HEK293 (cell line): ENCODE measurements at regions not wholly inside any gene's neighbourhood (a gene's known extent, or its start where the extent isn't known, plus 50 kb on each side); places are given as distances from the start of the nearest gene placed in this dataset.

ENCODE experiments used
- CTCF ChIA-PET: fragments of 350-600 bp; formaldehyde crosslinking; extraction: SDS; loops from one replicate; lab custom pipeline; 2021; ENCODE audit warnings: antibody characterized with exemption; lab: Yijun Ruan, JAX
- POLR2A ChIA-PET: fragments of 300-600 bp; formaldehyde crosslinking; extraction: SDS; loops from one replicate; lab custom pipeline; 2020; ENCODE audit warnings: antibody characterized with exemption, inconsistent platforms; lab: Yijun Ruan, JAX
- H3K27ac ChIP-seq: fragments of 200-500 bp; sonication (Bioruptor generic); 2 replicates; pipeline ENCODE4 v1.5.1; 2014; ENCODE audit warnings: low read depth, low read length, control low read depth, inconsistent platforms; ENCODE audit errors: extremely low read depth
- H3K36me3 ChIP-seq, 2 experiments: fragments of 200-500 bp in 1 of 2; sonication (Bioruptor generic) in 1 of 2; 1 replicate in 1 of 2; 2 replicates in 1 of 2; pipeline ENCODE4 v1.5.1; 2014 to 2017; ENCODE audit warnings: inconsistent platforms in 2 of 2, low read length in 2 of 2; ENCODE audit not compliant: control insufficient read depth in 2 of 2, insufficient read depth in 1 of 2
- H3K4me1 ChIP-seq: fragments of 200-500 bp; sonication (Bioruptor generic); 2 replicates; pipeline ENCODE4 v1.5.1; 2014; ENCODE audit warnings: mild to moderate bottlenecking, low read length, inconsistent platforms; ENCODE audit not compliant: control insufficient read depth, insufficient read depth
- H3K4me3 ChIP-seq: 2 replicates; pipeline ENCODE4 v1.5.1; 2011; ENCODE audit warnings: low read depth, mild to moderate bottlenecking, control low read depth, low read length, moderate library complexity
- H3K9me3 ChIP-seq: fragments of 200-500 bp; sonication (Bioruptor generic); 2 replicates; pipeline ENCODE4 v1.5.1; 2014; ENCODE audit warnings: low read depth, low read length, inconsistent platforms; ENCODE audit not compliant: control insufficient read depth, insufficient read depth
- AEBP2 ChIP-seq: fragments of 450-650 bp; formaldehyde crosslinking; IDR thresholded peaks from 2 replicates; pipeline ENCODE4 v1.5.1; 2016; ENCODE audit warnings: missing biosample characterization, missing genetic modification characterization, borderline replicate concordance
- FEZF1 ChIP-seq: fragments of 450-650 bp; formaldehyde crosslinking; IDR thresholded peaks from 2 replicates; pipeline ENCODE4 v1.5.1; 2016; ENCODE audit warnings: missing biosample characterization, missing genetic modification characterization
- HOXC10 ChIP-seq: sonication (generic); formaldehyde crosslinking; IDR thresholded peaks from 2 replicates; pipeline ENCODE4 v1.8.1; 2023; ENCODE audit warnings: mild to moderate bottlenecking, missing genetic modification reagents
- INSM2 ChIP-seq: fragments of 450-650 bp; formaldehyde crosslinking; IDR thresholded peaks from 2 replicates; pipeline ENCODE4 v1.5.1; 2016; ENCODE audit warnings: missing biosample characterization, missing genetic modification characterization
- KLF7 ChIP-seq: fragments of 450-650 bp; formaldehyde crosslinking; IDR thresholded peaks from 2 replicates; pipeline ENCODE4 v1.5.1; 2016; ENCODE audit warnings: missing biosample characterization, missing genetic modification characterization, borderline replicate concordance
- PRDM6 ChIP-seq: fragments of 450-650 bp; formaldehyde crosslinking; IDR thresholded peaks from 2 replicates; pipeline ENCODE4 v1.5.1; 2017; ENCODE audit warnings: missing biosample characterization, missing genetic modification characterization
- REPIN1 ChIP-seq: fragments of 450-650 bp; formaldehyde crosslinking; IDR thresholded peaks from 2 replicates; pipeline ENCODE4 v1.5.1; 2017; ENCODE audit warnings: missing biosample characterization, missing genetic modification characterization, low read depth
- REST ChIP-seq: fragments of 450-650 bp; formaldehyde crosslinking; IDR thresholded peaks from 2 replicates; pipeline ENCODE4 v1.5.1; 2016; ENCODE audit warnings: missing biosample characterization, missing genetic modification characterization
- SCRT2 ChIP-seq: fragments of 450-650 bp; formaldehyde crosslinking; IDR thresholded peaks from 2 replicates; pipeline ENCODE4 v1.5.1; 2016; ENCODE audit warnings: missing biosample characterization, missing genetic modification characterization
- ZNF133 ChIP-seq: fragments of 450-650 bp; formaldehyde crosslinking; IDR thresholded peaks from 2 replicates; pipeline ENCODE4 v1.5.1; 2016; ENCODE audit warnings: missing biosample characterization, missing genetic modification characterization
- ZNF138 ChIP-seq: fragments of 450-650 bp; formaldehyde crosslinking; IDR thresholded peaks from 2 replicates; pipeline ENCODE4 v1.5.1; 2016; ENCODE audit warnings: missing biosample characterization, missing genetic modification characterization, borderline replicate concordance
- ZNF148 ChIP-seq: fragments of 450-650 bp; formaldehyde crosslinking; IDR thresholded peaks from 2 replicates; pipeline ENCODE4 v1.5.0; 2017; ENCODE audit warnings: missing biosample characterization, missing genetic modification characterization, borderline replicate concordance
- ZNF18 ChIP-seq: fragments of 450-650 bp; formaldehyde crosslinking; IDR thresholded peaks from 2 replicates; pipeline ENCODE4 v1.5.1; 2016; ENCODE audit warnings: missing biosample characterization, missing genetic modification characterization
- ZNF184 ChIP-seq: fragments of 450-650 bp; IDR thresholded peaks from 2 replicates; pipeline ENCODE4 v1.5.1; 2018; ENCODE audit warnings: missing biosample characterization, mild to moderate bottlenecking, missing genetic modification characterization
- ZNF354C ChIP-seq: fragments of 450-650 bp; formaldehyde crosslinking; IDR thresholded peaks from 2 replicates; pipeline ENCODE4 v1.5.1; 2016; ENCODE audit warnings: missing biosample characterization, missing genetic modification characterization, low read depth, borderline replicate concordance
- ZNF513 ChIP-seq: fragments of 450-650 bp; IDR thresholded peaks from 2 replicates; pipeline ENCODE4 v1.5.1; 2018; ENCODE audit warnings: missing biosample characterization, missing genetic modification characterization
- ZNF555 ChIP-seq: fragments of 450-650 bp; formaldehyde crosslinking; conservative IDR thresholded peaks from 2 replicates; pipeline ENCODE4 v1.5.1; 2017; ENCODE audit warnings: missing biosample characterization, mild to moderate bottlenecking, missing genetic modification characterization, inconsistent platforms
- ZNF561 ChIP-seq: fragments of 450-650 bp; IDR thresholded peaks from 2 replicates; pipeline ENCODE4 v1.5.1; 2018; ENCODE audit warnings: missing biosample characterization, missing genetic modification characterization, borderline replicate concordance
- ZNF571 ChIP-seq: fragments of 450-650 bp; formaldehyde crosslinking; IDR thresholded peaks from 2 replicates; pipeline ENCODE4 v1.5.0; 2017; ENCODE audit warnings: missing biosample characterization, missing genetic modification characterization
- ZNF777 ChIP-seq: fragments of 450-650 bp; formaldehyde crosslinking; IDR thresholded peaks from 2 replicates; pipeline ENCODE4 v1.5.1; 2017; ENCODE audit warnings: missing biosample characterization, missing genetic modification characterization, borderline replicate concordance

GRCh38 chr1:187491082-187491720 lies 662.5 kb downstream of the PLA2G4A start:
- Histone ChIP-seq H3K4me3 (no peak overlapping the region), H3K27ac (no peak overlapping the region), H3K4me1 (no peaks in the 10 kb centered on the region), H3K9me3 (no peaks in the 10 kb centered on the region), H3K36me3 (no peaks in the 10 kb centered on the region)
- CTCF ChIA-PET, result no interaction called here
- POLR2A ChIA-PET, result no interaction called here
- TF ChIP-seq ZNF138 (tag by site-specific recombination) (no peak), KLF7 (tag by site-specific recombination) (no peak), SCRT2 (tag by site-specific recombination) (no peak), HOXC10 (CRISPR knock-in tag) (no peak), ZNF18 (tag by site-specific recombination) (no peak), AEBP2 (tag by site-specific recombination) (no peak), ZNF148 (tag by site-specific recombination) (no peak), REPIN1 (no peak), ZNF354C (no peak), PRDM6 (no peak), ZNF571 (tag by site-specific recombination) (no peak), ZNF513 (no peak), REST (no peak), FEZF1 (tag by site-specific recombination) (no peak), ZNF133 (no peak), ZNF184 (tag by site-specific recombination) (no peak), ZNF561 (tag by site-specific recombination) (no peak), ZNF777 (tag by site-specific recombination) (no peak), INSM2 (tag by site-specific recombination) (no peak), ZNF555 (tag by site-specific recombination) (no peak)
